ENCODE measurements at regions not wholly inside any gene's neighbourhood (a gene's known extent, or its start where the extent isn't known, plus 50 kb on each side); places are given as distances from the start of the nearest gene placed in this dataset.
"Not testable (repeated sequence)": the region's sequence is repeated elsewhere in the genome, so short reads cannot be mapped to it uniquely, and the experiment has no call there.

GRCh38 chr4:107468156-107468555 is 251.9 kb downstream of the PAPSS1 start:
- DNase-seq: no peak

- no peak for DNase-seq
Measured at GRCh38 chr4:107467461-107467860, 252.6 kb downstream of the PAPSS1 start.

- DNase-seq: no peak
Measured at GRCh38 chr4:107458194-107458593, 261.8 kb downstream of the PAPSS1 start.

- DNase-seq: no peak
Measured at GRCh38 chr4:107453987-107454386, 266.0 kb downstream of the PAPSS1 start.

- DNase-seq: no peak
Measured at GRCh38 chr4:107452717-107453630, 267.1 kb downstream of the PAPSS1 start.

GRCh38 chr4:107449611-107450369 is 270.2 kb downstream of the PAPSS1 start:
- no peak for DNase-seq

- DNase-seq: no peak
Measured at GRCh38 chr4:107442538-107443111, 277.4 kb downstream of the PAPSS1 start.

- no peak for DNase-seq
Measured at GRCh38 chr4:107439401-107439800, 280.6 kb downstream of the PAPSS1 start.

GRCh38 chr4:107436471-107436870 is 283.6 kb downstream of the PAPSS1 start:
- not testable (repeated sequence) for DNase-seq

GRCh38 chr4:107432451-107432850 is 287.6 kb downstream of the PAPSS1 start:
- no peak for DNase-seq

- DNase-seq: no peak
Measured at GRCh38 chr4:107423677-107424405, 296.2 kb downstream of the PAPSS1 start.

GRCh38 chr4:107419536-107419935 is 300.5 kb downstream of the PAPSS1 start:
- DNase-seq: not testable (repeated sequence)

GRCh38 chr4:107419052-107419451 is 301.0 kb downstream of the PAPSS1 start:
- no peak for DNase-seq

- not testable (repeated sequence) for DNase-seq
Measured at GRCh38 chr4:107415490-107415889, 304.5 kb downstream of the PAPSS1 start.

GRCh38 chr4:107409872-107410271 is 310.2 kb downstream of the PAPSS1 start:
- not testable (repeated sequence) for DNase-seq

GRCh38 chr4:107408968-107409367 is 311.1 kb downstream of the PAPSS1 start:
- DNase-seq: no peak

GRCh38 chr4:107404591-107405300 is 315.3 kb downstream of the PAPSS1 start:
- DNase-seq: no peak

GRCh38 chr4:107402291-107402690 is 317.7 kb downstream of the PAPSS1 start:
- no peak for DNase-seq

- DNase-seq: no peak
Measured at GRCh38 chr4:107392951-107393350, 327.1 kb downstream of the PAPSS1 start.

- no peak for DNase-seq
Measured at GRCh38 chr4:107392380-107392779, 327.7 kb downstream of the PAPSS1 start.

GRCh38 chr4:107391630-107392028 is 328.4 kb downstream of the PAPSS1 start:
- DNase-seq: no peak

GRCh38 chr4:107391009-107391629 is 328.9 kb downstream of the PAPSS1 start:
- DNase-seq: no peak
